Effector memory CD8-positive, alpha-beta T cell (primary cell): ENCODE measurements at regions not wholly inside any gene's neighbourhood (a gene's known extent, or its start where the extent isn't known, plus 50 kb on each side); places are given as distances from the start of the nearest gene placed in this dataset.
"Not testable (repeated sequence)": the region's sequence is repeated elsewhere in the genome, so short reads cannot be mapped to it uniquely, and the experiment has no call there.

Experiments
- ATAC-seq: fragments of 150-1000 bp; cut with Tn5 transposase; replicated peaks from 2 replicates; pipeline ENCODE4 v1.10.0; 2021; ENCODE audit warnings: mild to moderate bottlenecking, moderate library complexity
- DNase-seq, 3 experiments: peaks; one replicate each; pipeline ENCODE4 v3.0.0; 2021
- H3K27ac Mint-ChIP-seq, 2 donors: one replicate each; pipeline ENCODE4 v1.8.0; 2022; ENCODE audit warnings: mild to moderate bottlenecking in 2 of 2, mixed read lengths in 2 of 2, moderate library complexity in 2 of 2
- H3K27me3 Mint-ChIP-seq, 2 donors: one replicate each; pipeline ENCODE4 v1.8.0; 2022; ENCODE audit warnings: mixed read lengths in 2 of 2
- H3K36me3 Mint-ChIP-seq: one replicate; pipeline ENCODE4 v1.8.0; 2022; ENCODE audit warnings: mild to moderate bottlenecking, moderate library complexity, mixed read lengths; ENCODE audit not compliant: insufficient read depth
- H3K4me1 Mint-ChIP-seq, 2 donors: one replicate each; pipeline ENCODE4 v1.8.0; 2022; ENCODE audit warnings: low read depth in 2 of 2, mixed read lengths in 2 of 2
- H3K4me3 Mint-ChIP-seq, 2 donors: one replicate each; pipeline ENCODE4 v1.8.0; 2022; ENCODE audit warnings: mild to moderate bottlenecking in 2 of 2, mixed read lengths in 2 of 2, moderate library complexity in 2 of 2
- H3K9me3 Mint-ChIP-seq, 2 donors: one replicate each; pipeline ENCODE4 v1.8.0; 2022; ENCODE audit warnings: mixed read lengths in 2 of 2

GRCh38 chr5:5831622-5832021, 409.1 kb downstream of the ICE1 start:
- not testable (repeated sequence) for DNase-seq, H3K36me3 Mint-ChIP-seq, ATAC-seq, H3K9me3 Mint-ChIP-seq, H3K27ac Mint-ChIP-seq, H3K4me1 Mint-ChIP-seq, H3K4me3 Mint-ChIP-seq
- H3K27me3 Mint-ChIP-seq, result peaks cover 7 to 18% of the 10 kb centered on the region in 2 donors

GRCh38 chr5:5828619-5829018, 406.1 kb downstream of the ICE1 start:
- peaks cover 2 to 8% of the 10 kb centered on the region in 2 donors for H3K9me3 Mint-ChIP-seq
- no peaks in the 10 kb centered on the region for H3K36me3 Mint-ChIP-seq
- DNase-seq (no peak), ATAC-seq (no peak)
- no peak overlapping the region for H3K27ac Mint-ChIP-seq
- H3K4me1 Mint-ChIP-seq, result no peaks in the 10 kb centered on the region
- H3K27me3 Mint-ChIP-seq, result peaks cover 7 to 18% of the 10 kb centered on the region in 2 donors
- H3K4me3 Mint-ChIP-seq, result no peak overlapping the region

GRCh38 chr5:5826911-5827310, 404.4 kb downstream of the ICE1 start:
- ATAC-seq, result no peak

GRCh38 chr5:5822729-5823257, 400.3 kb downstream of the ICE1 start:
- Mint-ChIP-seq H3K4me1 (no peaks in the 10 kb centered on the region), H3K27me3 (no peaks in the 10 kb centered on the region), H3K36me3 (no peaks in the 10 kb centered on the region), H3K27ac (no peak overlapping the region), H3K9me3 (peaks cover 0 to 2% of the 10 kb centered on the region in 2 donors), H3K4me3 (no peak overlapping the region)
- no peak for DNase-seq
- ATAC-seq, result no peak

More at GRCh38 chr5:5826911-5827310, 404.4 kb downstream of the ICE1 start:
- Mint-ChIP-seq H3K27ac (no peak overlapping the region), H3K4me3 (no peak overlapping the region), H3K27me3 (peaks cover 7 to 18% of the 10 kb centered on the region in 2 donors), H3K36me3 (no peaks in the 10 kb centered on the region), H3K4me1 (no peaks in the 10 kb centered on the region), H3K9me3 (peaks cover 2 to 8% of the 10 kb centered on the region in 2 donors)
- DNase-seq, result no peak

- no peaks in the 10 kb centered on the region for H3K27me3 Mint-ChIP-seq
- no peak for ATAC-seq
These were observed 394.5 kb downstream of the ICE1 start for GRCh38 chr5:5816960-5817359.

GRCh38 chr5:5813441-5813840, 391.0 kb downstream of the ICE1 start:
- H3K4me1 Mint-ChIP-seq, result no peaks in the 10 kb centered on the region
- ATAC-seq, result no peak
- no peaks in the 10 kb centered on the region for H3K36me3 Mint-ChIP-seq
- no peak for DNase-seq
- H3K27me3 Mint-ChIP-seq, result no peaks in the 10 kb centered on the region
- H3K4me3 Mint-ChIP-seq, result no peak overlapping the region
- H3K9me3 Mint-ChIP-seq, result no peaks in the 10 kb centered on the region
- no peak overlapping the region for H3K27ac Mint-ChIP-seq

More at GRCh38 chr5:5816960-5817359, 394.5 kb downstream of the ICE1 start:
- Mint-ChIP-seq H3K9me3 (no peaks in the 10 kb centered on the region), H3K4me1 (no peaks in the 10 kb centered on the region), H3K4me3 (no peak overlapping the region), H3K36me3 (no peaks in the 10 kb centered on the region), H3K27ac (no peak overlapping the region)
- no peak for DNase-seq

GRCh38 chr5:5810461-5810860, 388.0 kb downstream of the ICE1 start:
- Mint-ChIP-seq H3K4me3 (no peak overlapping the region), H3K4me1 (no peaks in the 10 kb centered on the region), H3K27me3 (no peaks in the 10 kb centered on the region), H3K27ac (no peak overlapping the region), H3K36me3 (no peaks in the 10 kb centered on the region), H3K9me3 (no peaks in the 10 kb centered on the region)
- ATAC-seq, result no peak
- no peak for DNase-seq

- DNase-seq (no peak), ATAC-seq (no peak)
- Mint-ChIP-seq H3K9me3 (no peaks in the 10 kb centered on the region), H3K4me1 (no peaks in the 10 kb centered on the region), H3K27ac (no peak overlapping the region), H3K4me3 (no peak overlapping the region), H3K36me3 (no peaks in the 10 kb centered on the region), H3K27me3 (peaks cover 0 to 7% of the 10 kb centered on the region in 2 donors)
These were observed 383.4 kb downstream of the ICE1 start for GRCh38 chr5:5805916-5806315.

GRCh38 chr5:5804478-5805233, 382.2 kb downstream of the ICE1 start:
- Mint-ChIP-seq H3K4me1 (no peaks in the 10 kb centered on the region), H3K9me3 (no peaks in the 10 kb centered on the region), H3K36me3 (no peaks in the 10 kb centered on the region), H3K27ac (no peak overlapping the region), H3K4me3 (no peak overlapping the region), H3K27me3 (peaks cover 0 to 7% of the 10 kb centered on the region in 2 donors)
- ATAC-seq (no peak), DNase-seq (no peak)

- no peak overlapping the region for H3K27ac Mint-ChIP-seq
- no peak overlapping the region for H3K4me3 Mint-ChIP-seq
- no peaks in the 10 kb centered on the region for H3K9me3 Mint-ChIP-seq
- peaks cover 0 to 14% of the 10 kb centered on the region in 2 donors for H3K27me3 Mint-ChIP-seq
- H3K36me3 Mint-ChIP-seq, result no peaks in the 10 kb centered on the region
- H3K4me1 Mint-ChIP-seq, result no peaks in the 10 kb centered on the region
- ATAC-seq (no peak), DNase-seq (no peak)
These were observed 378.6 kb downstream of the ICE1 start for GRCh38 chr5:5800801-5801761.

- no peaks in the 10 kb centered on the region for H3K4me1 Mint-ChIP-seq
- ATAC-seq (no peak), DNase-seq (no peak)
- H3K27ac Mint-ChIP-seq, result no peak overlapping the region
- H3K4me3 Mint-ChIP-seq, result no peak overlapping the region
- no peaks in the 10 kb centered on the region for H3K36me3 Mint-ChIP-seq
- peaks cover 0 to 14% of the 10 kb centered on the region in 2 donors for H3K27me3 Mint-ChIP-seq
- no peaks in the 10 kb centered on the region for H3K9me3 Mint-ChIP-seq
These were observed 377.3 kb downstream of the ICE1 start for GRCh38 chr5:5799826-5800225.

- no peaks in the 10 kb centered on the region for H3K9me3 Mint-ChIP-seq
- no peak overlapping the region for H3K4me3 Mint-ChIP-seq
- no peak for DNase-seq
- H3K36me3 Mint-ChIP-seq, result no peaks in the 10 kb centered on the region
- no peak overlapping the region for H3K27ac Mint-ChIP-seq
- H3K4me1 Mint-ChIP-seq, result no peaks in the 10 kb centered on the region
- H3K27me3 Mint-ChIP-seq, result peaks cover 0 to 14% of the 10 kb centered on the region in 2 donors
- ATAC-seq, result no peak
These were observed 376.8 kb downstream of the ICE1 start for GRCh38 chr5:5799229-5799628.

- no peaks in the 10 kb centered on the region for H3K36me3 Mint-ChIP-seq
- ATAC-seq (no peak), DNase-seq (no peak)
- H3K4me3 Mint-ChIP-seq, result no peak overlapping the region
- H3K27me3 Mint-ChIP-seq, result peaks cover 0 to 20% of the 10 kb centered on the region in 2 donors
- no peak overlapping the region for H3K27ac Mint-ChIP-seq
- H3K9me3 Mint-ChIP-seq, result no peaks in the 10 kb centered on the region
- no peaks in the 10 kb centered on the region for H3K4me1 Mint-ChIP-seq
These were observed 376.0 kb downstream of the ICE1 start for GRCh38 chr5:5798462-5798861.
